DND-41 (cell line): ENCODE measurements at regions not wholly inside any gene's neighbourhood (a gene's known extent, or its start where the extent isn't known, plus 50 kb on each side); places are given as distances from the start of the nearest gene placed in this dataset.

Source experiments
- ATAC-seq: fragments of 200-7000 bp; cut with Tn5 transposase; 3 replicates; pipeline ENCODE4 v1.9.1; 2021; ENCODE audit warnings: low read depth; ENCODE audit not compliant: insufficient read depth
- DNase-seq: peaks from one replicate; pipeline ENCODE4 v3.0.0-alpha.2; 2020
- H2AFZ ChIP-seq: 2 replicates; pipeline ENCODE4 v1.6.0; 2012; ENCODE audit warnings: low read depth, low read length
- H3K27ac ChIP-seq: 2 replicates; pipeline ENCODE4 v1.5.1; 2012; ENCODE audit warnings: low read length, inconsistent platforms
- H3K27me3 ChIP-seq: fragments of 200-600 bp; sonication (generic); 2 replicates; pipeline ENCODE4 v1.6.0; 2012; ENCODE audit warnings: low read length, mild to moderate bottlenecking, inconsistent platforms; ENCODE audit not compliant: insufficient read depth, poor library complexity
- H3K36me3 ChIP-seq: 2 replicates; pipeline ENCODE4 v1.5.1; 2012; ENCODE audit warnings: low read length, inconsistent platforms; ENCODE audit not compliant: insufficient read depth
- H3K4me1 ChIP-seq: 2 replicates; pipeline ENCODE4 v1.5.1; 2012; ENCODE audit warnings: mild to moderate bottlenecking, low read length; ENCODE audit not compliant: insufficient read depth
- H3K4me2 ChIP-seq: 2 replicates; pipeline ENCODE4 v1.6.0; 2012; ENCODE audit warnings: mild to moderate bottlenecking, moderate library complexity, low read length, inconsistent platforms; ENCODE audit not compliant: insufficient read depth
- H3K4me3 ChIP-seq, 2 experiments: fragments of 200-600 bp in 1 of 2; shearing (Covaris generic) in 1 of 2; 2 replicates each; pipeline ENCODE4 v1.5.1; 2012 to 2016; ENCODE audit warnings: inconsistent platforms in 2 of 2, low read length in 2 of 2, mild to moderate bottlenecking in 2 of 2, low read depth in 1 of 2, moderate library complexity in 1 of 2
- H3K79me2 ChIP-seq: 2 replicates; pipeline ENCODE4 v1.6.0; 2012; ENCODE audit warnings: low read length, inconsistent platforms; ENCODE audit not compliant: insufficient read depth
- H3K9ac ChIP-seq: 2 replicates; pipeline ENCODE4 v1.6.0; 2012; ENCODE audit warnings: low read depth, mild to moderate bottlenecking, inconsistent platforms, low read length, moderate library complexity
- H3K9me3 ChIP-seq: 2 replicates; pipeline ENCODE4 v1.5.1; 2012; ENCODE audit warnings: low read length, moderate library complexity, mild to moderate bottlenecking, inconsistent platforms; ENCODE audit not compliant: insufficient read depth, severe bottlenecking
- H4K20me1 ChIP-seq: 2 replicates; pipeline ENCODE4 v1.6.0; 2012; ENCODE audit warnings: low read length; ENCODE audit not compliant: insufficient read depth
- EZH2 ChIP-seq: IDR thresholded peaks from 3 replicates; pipeline ENCODE4 v1.6.1; 2012; ENCODE audit warnings: borderline replicate concordance, low read depth, mild to moderate bottlenecking, moderate library complexity, low read length, inconsistent platforms; ENCODE audit not compliant: severe bottlenecking
- TF ChIP-seq, protein P1 (sequence below): IDR thresholded peaks from 2 replicates; pipeline ENCODE4 v1.5.1; 2012; ENCODE audit warnings: borderline replicate concordance, low read length, moderate library complexity, mild to moderate bottlenecking; ENCODE audit not compliant: poor library complexity, severe bottlenecking; ENCODE audit errors: extremely low read depth

- Histone ChIP-seq H3K27me3 (no peaks in the 10 kb centered on the region), H3K36me3 (no peaks in the 10 kb centered on the region), H3K9ac (no peak overlapping the region), H3K27ac (no peak overlapping the region), H3K4me1 (no peaks in the 10 kb centered on the region), H3K9me3 (no peaks in the 10 kb centered on the region), H3K79me2 (no peaks in the 10 kb centered on the region), H3K4me2 (no peak overlapping the region), H4K20me1 (no peaks in the 10 kb centered on the region), H3K4me3 (no peak overlapping the region), H2AFZ (no peak overlapping the region)
- ATAC-seq (no peak), DNase-seq (no peak)
- TF ChIP-seq EZH2 = no peak
- TF ChIP-seq, protein P1, sequence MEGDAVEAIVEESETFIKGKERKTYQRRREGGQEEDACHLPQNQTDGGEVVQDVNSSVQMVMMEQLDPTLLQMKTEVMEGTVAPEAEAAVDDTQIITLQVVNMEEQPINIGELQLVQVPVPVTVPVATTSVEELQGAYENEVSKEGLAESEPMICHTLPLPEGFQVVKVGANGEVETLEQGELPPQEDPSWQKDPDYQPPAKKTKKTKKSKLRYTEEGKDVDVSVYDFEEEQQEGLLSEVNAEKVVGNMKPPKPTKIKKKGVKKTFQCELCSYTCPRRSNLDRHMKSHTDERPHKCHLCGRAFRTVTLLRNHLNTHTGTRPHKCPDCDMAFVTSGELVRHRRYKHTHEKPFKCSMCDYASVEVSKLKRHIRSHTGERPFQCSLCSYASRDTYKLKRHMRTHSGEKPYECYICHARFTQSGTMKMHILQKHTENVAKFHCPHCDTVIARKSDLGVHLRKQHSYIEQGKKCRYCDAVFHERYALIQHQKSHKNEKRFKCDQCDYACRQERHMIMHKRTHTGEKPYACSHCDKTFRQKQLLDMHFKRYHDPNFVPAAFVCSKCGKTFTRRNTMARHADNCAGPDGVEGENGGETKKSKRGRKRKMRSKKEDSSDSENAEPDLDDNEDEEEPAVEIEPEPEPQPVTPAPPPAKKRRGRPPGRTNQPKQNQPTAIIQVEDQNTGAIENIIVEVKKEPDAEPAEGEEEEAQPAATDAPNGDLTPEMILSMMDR = no peak
Observed at GRCh38 chr4:165779950-165780670, 92.9 kb upstream of the TLL1 start.

- no peaks in the 10 kb centered on the region for H3K9me3 ChIP-seq
- no peak overlapping the region for H3K4me3 ChIP-seq
- no peaks in the 10 kb centered on the region for H3K4me1 ChIP-seq
- DNase-seq = no peak
- no peak overlapping the region for H3K9ac ChIP-seq
- no peak overlapping the region for H3K4me2 ChIP-seq
- H2AFZ ChIP-seq = no peak overlapping the region
- no peaks in the 10 kb centered on the region for H3K36me3 ChIP-seq
- H3K27ac ChIP-seq = no peak overlapping the region
- H4K20me1 ChIP-seq = no peaks in the 10 kb centered on the region
- TF ChIP-seq, protein P1 = no peak
- TF ChIP-seq EZH2 = no peak
- H3K79me2 ChIP-seq = no peaks in the 10 kb centered on the region
- no peak for ATAC-seq
- H3K27me3 ChIP-seq = no peaks in the 10 kb centered on the region
Observed at GRCh38 chr4:165780735-165781134, 92.3 kb upstream of the TLL1 start.

GRCh38 chr4:165782623-165783022 lies 90.4 kb upstream of the TLL1 start:
- no peaks in the 10 kb centered on the region for H3K4me1 ChIP-seq
- no peak overlapping the region for H3K27ac ChIP-seq
- H4K20me1 ChIP-seq = no peaks in the 10 kb centered on the region
- no peaks in the 10 kb centered on the region for H3K9me3 ChIP-seq
- TF ChIP-seq, protein P1 = no peak
- no peak for TF ChIP-seq EZH2
- no peak overlapping the region for H3K4me3 ChIP-seq
- ATAC-seq = no peak
- no peak overlapping the region for H2AFZ ChIP-seq
- no peaks in the 10 kb centered on the region for H3K79me2 ChIP-seq
- no peak overlapping the region for H3K4me2 ChIP-seq
- H3K9ac ChIP-seq = no peak overlapping the region
- no peaks in the 10 kb centered on the region for H3K36me3 ChIP-seq
- H3K27me3 ChIP-seq = no peaks in the 10 kb centered on the region
- no peak for DNase-seq

DNA sequence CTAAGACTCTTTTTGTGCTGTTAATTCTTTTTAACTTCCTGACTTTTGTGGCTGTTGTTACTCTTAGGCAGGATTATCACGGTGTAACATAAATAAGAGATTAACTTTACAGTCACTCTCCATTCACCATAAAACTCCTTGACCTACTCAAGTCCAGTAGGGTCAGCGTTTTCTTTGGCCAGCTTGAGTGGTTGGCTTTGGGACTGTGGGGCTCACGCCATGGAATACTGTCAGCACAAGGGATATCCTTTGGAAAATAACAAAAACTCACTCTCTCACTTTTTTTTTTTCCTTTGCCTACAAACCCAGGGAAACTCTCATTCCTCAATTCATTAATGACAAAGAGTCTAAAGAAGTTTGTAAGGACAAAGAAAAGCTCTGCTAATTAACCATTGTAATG lies 89.4 kb upstream of the TLL1 start:
- no peaks in the 10 kb centered on the region for H3K9me3 ChIP-seq
- H3K27ac ChIP-seq = no peak overlapping the region
- H3K27me3 ChIP-seq = no peaks in the 10 kb centered on the region
- H3K4me2 ChIP-seq = no peak overlapping the region
- H3K9ac ChIP-seq = no peak overlapping the region
- H2AFZ ChIP-seq = no peak overlapping the region
- no peak overlapping the region for H3K4me3 ChIP-seq
- no peaks in the 10 kb centered on the region for H3K36me3 ChIP-seq
- no peak for TF ChIP-seq EZH2
- TF ChIP-seq, protein P1 = no peak
- H3K79me2 ChIP-seq = no peaks in the 10 kb centered on the region
- no peak for DNase-seq
- no peaks in the 10 kb centered on the region for H3K4me1 ChIP-seq
- H4K20me1 ChIP-seq = no peaks in the 10 kb centered on the region
- no peak for ATAC-seq
